ENCODE measurements at regions not wholly inside any gene's neighbourhood (a gene's known extent, or its start where the extent isn't known, plus 50 kb on each side); places are given as distances from the start of the nearest gene placed in this dataset.

GRCh38 chr7:93779115-93779514 lies 111.4 kb downstream of the TFPI2 start:
- peaks cover 0 to 2% (median 0%) of the 10 kb centered on the region in 3 donors for H3K27me3 Mint-ChIP-seq (ENCODE audit: low read depth in 3 of 3)

DNA sequence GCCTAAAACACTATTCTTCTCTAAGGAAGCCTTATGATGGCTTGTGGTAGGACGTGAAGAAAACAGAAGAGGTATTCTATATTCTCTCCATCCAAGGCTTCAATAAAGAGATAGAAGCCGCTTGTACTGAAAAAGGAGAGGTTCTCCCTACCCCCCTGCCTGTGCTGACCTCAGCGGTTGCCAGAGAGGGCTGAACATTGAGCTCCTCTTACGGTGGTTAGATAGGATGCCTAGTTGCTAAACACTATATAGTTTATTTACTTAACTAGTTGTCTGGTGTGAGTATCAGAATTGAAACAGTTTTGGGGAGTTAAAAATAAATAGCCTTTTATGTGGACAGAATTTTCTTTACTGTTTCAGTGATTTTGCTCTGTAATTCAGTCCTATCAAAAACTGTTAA lies 112.2 kb downstream of the TFPI2 start:
- no peak for DNase-seq
- peaks cover 0 to 2% (median 0%) of the 10 kb centered on the region in 3 donors for H3K27me3 Mint-ChIP-seq (ENCODE audit: low read depth in 3 of 3)
- no peaks in the 10 kb centered on the region for H3K36me3 Mint-ChIP-seq
- peaks cover 0 to 2% (median 0%) of the 10 kb centered on the region in 6 donors for H3K9me3 Mint-ChIP-seq
- H3K4me3 Mint-ChIP-seq = no peak overlapping the region
- no peaks in the 10 kb centered on the region for H3K4me1 Mint-ChIP-seq
- no peak overlapping the region for H3K27ac Mint-ChIP-seq

More at GRCh38 chr7:93779115-93779514, 111.4 kb downstream of the TFPI2 start:
- no peak overlapping the region for H3K27ac Mint-ChIP-seq
- H3K9me3 Mint-ChIP-seq = peaks cover 0 to under 1% (median 0%) of the 10 kb centered on the region in 6 donors
- H3K4me1 Mint-ChIP-seq = no peaks in the 10 kb centered on the region
- no peaks in the 10 kb centered on the region for H3K36me3 Mint-ChIP-seq
- no peak overlapping the region for H3K4me3 Mint-ChIP-seq
- DNase-seq = no peak

DNA sequence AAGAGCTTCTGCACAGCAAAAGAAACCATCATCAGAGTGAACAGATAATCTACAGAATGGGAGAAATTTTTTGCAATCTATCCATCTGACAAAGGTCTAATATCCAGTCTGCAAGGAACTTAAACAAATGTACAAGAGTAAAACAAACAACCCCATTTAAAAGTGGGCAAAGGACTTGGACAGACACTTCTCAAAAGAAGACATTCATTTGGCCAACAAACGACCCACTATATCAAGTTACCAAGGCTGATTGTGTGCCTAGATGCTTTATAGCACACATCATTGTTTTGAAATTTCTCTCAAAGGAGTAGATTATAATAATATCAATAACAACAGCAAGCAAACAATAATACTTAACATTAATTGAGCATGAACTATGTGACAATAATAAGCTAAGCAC lies 117.1 kb downstream of the TFPI2 start:
- Mint-ChIP-seq H3K27me3 (ENCODE audit: low read depth in 3 of 3) (peaks cover 0 to 6% (median 0%) of the 10 kb centered on the region in 3 donors), H3K27ac (no peak overlapping the region), H3K9me3 (peaks cover 0 to 2% (median 0%) of the 10 kb centered on the region in 6 donors), H3K4me3 (no peak overlapping the region), H3K4me1 (no peaks in the 10 kb centered on the region), H3K36me3 (no peaks in the 10 kb centered on the region)
- DNase-seq = no peak

DNA sequence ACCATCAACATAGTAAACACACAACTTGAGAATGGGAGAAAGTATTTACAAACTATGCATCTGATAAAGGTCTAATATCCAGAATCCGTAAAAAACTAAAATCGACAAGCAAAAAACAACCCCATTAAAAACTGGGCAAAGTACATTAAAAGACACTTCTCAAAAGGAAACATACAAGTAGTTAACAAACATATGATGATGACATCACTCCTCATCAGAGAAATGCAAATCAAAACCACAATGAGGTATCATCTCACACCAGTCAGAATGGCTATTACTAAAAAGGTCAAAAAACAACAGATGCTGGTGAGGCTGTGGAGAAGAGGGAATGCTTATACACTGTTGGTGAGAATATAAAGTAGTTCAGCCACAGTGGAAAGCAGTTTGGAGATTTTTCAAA lies 125.1 kb downstream of the TFPI2 start:
- DNase-seq = no peak
- peaks cover 0 to 3% (median 0%) of the 10 kb centered on the region in 3 donors for H3K27me3 Mint-ChIP-seq (ENCODE audit: low read depth in 3 of 3)
- H3K9me3 Mint-ChIP-seq = peaks cover 0 to 10% (median under 1%) of the 10 kb centered on the region in 6 donors
- no peak overlapping the region for H3K4me3 Mint-ChIP-seq
- H3K36me3 Mint-ChIP-seq = no peaks in the 10 kb centered on the region
- no peak overlapping the region for H3K27ac Mint-ChIP-seq
- H3K4me1 Mint-ChIP-seq = no peaks in the 10 kb centered on the region

DNA sequence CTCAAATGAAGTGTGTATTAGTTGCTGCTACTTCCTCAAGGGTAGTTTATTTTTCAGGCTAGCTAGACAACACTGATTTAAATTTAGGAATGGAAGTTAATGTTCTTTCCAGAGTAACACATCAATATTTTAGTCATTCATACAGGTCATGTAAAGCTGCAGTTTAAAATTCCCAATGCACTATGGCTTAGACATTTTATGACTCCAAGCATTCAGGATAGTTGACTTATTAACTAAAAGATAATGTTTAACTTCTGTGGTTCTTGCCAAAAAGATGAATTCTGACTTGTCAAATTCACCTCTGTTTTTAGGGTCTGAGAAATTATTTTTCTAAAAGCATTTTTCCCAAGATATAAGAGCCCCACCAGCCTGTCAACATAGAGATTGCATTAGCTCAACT lies 131.9 kb downstream of the TFPI2 start:
- Mint-ChIP-seq H3K27ac (no peak overlapping the region), H3K27me3 (ENCODE audit: low read depth in 3 of 3) (no peaks in the 10 kb centered on the region), H3K4me1 (no peaks in the 10 kb centered on the region), H3K4me3 (no peak overlapping the region), H3K36me3 (no peaks in the 10 kb centered on the region), H3K9me3 (peaks cover 0 to 12% (median under 1%) of the 10 kb centered on the region in 6 donors)
- DNase-seq = no peak

DNA sequence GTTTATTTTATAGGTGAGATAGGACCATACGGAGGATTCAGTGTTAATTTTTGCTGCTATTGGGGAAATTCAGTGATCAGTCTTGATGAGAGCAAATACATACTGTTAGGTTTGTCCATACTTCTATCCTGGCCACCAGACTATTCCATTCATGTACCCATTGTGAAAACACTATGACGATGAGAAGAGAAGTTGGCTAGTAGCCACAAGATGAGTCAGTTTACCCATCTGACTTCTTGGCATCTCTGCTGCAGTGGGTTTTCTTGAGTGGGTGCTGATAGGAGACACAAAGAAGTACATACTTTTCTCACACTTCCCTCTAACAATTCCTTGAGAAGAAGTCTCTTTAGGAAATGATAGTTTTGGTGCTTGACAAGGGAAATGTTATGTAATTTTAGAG lies 133.1 kb downstream of the TFPI2 start:
- H3K4me3 Mint-ChIP-seq = no peak overlapping the region
- peaks cover 0 to 4% (median under 1%) of the 10 kb centered on the region in 6 donors for H3K9me3 Mint-ChIP-seq
- H3K27ac Mint-ChIP-seq = no peak overlapping the region
- no peak for DNase-seq
- H3K36me3 Mint-ChIP-seq = no peaks in the 10 kb centered on the region
- no peaks in the 10 kb centered on the region for H3K4me1 Mint-ChIP-seq
- H3K27me3 Mint-ChIP-seq (ENCODE audit: low read depth in 3 of 3) = no peaks in the 10 kb centered on the region

DNA sequence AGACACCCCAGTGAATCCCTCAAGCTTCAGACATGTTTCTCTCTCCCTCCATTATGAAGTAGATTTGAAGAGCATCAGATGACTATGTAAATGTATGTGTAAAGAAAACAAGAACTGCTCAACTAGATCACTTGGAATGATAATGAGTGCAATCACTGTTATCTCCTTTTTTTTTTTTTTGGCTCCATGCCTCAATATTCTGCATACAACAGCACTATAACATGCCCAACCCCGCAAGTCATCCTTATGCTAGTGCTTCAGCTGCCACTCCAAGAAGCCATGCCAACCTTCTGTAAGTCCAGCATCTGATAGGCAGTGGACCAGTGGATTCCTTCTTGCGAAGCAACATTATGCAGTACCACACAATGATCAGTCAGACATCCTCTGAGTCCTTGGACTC lies 133.7 kb downstream of the TFPI2 start:
- Mint-ChIP-seq H3K27me3 (ENCODE audit: low read depth in 3 of 3) (no peaks in the 10 kb centered on the region), H3K4me1 (no peaks in the 10 kb centered on the region), H3K27ac (no peak overlapping the region), H3K36me3 (no peaks in the 10 kb centered on the region), H3K9me3 (peaks cover 0 to 4% (median under 1%) of the 10 kb centered on the region in 6 donors), H3K4me3 (no peak overlapping the region)
- no peak for DNase-seq

DNA sequence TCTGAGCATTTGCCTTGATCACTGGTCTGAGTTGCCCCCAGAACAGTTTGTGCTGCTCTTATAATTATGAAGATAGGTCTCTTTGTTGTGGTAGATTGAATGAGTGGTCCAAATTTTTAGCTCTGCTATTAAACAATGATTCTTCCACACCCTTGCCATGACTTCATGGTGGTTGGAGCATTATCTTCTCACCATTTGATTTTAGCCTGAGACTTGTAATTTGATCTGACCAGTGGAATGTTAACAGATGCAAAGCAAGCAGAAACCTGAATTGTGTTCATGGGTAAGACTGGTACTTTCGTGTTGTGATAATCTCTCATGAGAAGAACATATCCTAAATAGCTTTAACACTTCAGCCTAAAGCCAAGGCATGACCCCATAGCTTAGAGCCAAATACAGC lies 139.1 kb downstream of the TFPI2 start:
- Mint-ChIP-seq H3K4me3 (no peak overlapping the region), H3K9me3 (peaks cover 0 to 3% (median under 1%) of the 10 kb centered on the region in 6 donors), H3K36me3 (no peaks in the 10 kb centered on the region), H3K27me3 (ENCODE audit: low read depth in 3 of 3) (no peaks in the 10 kb centered on the region), H3K27ac (no peak overlapping the region), H3K4me1 (no peaks in the 10 kb centered on the region)
- DNase-seq = no peak

- Mint-ChIP-seq H3K4me1 (no peaks in the 10 kb centered on the region), H3K9me3 (peaks cover 0 to 4% (median under 1%) of the 10 kb centered on the region in 6 donors), H3K36me3 (no peaks in the 10 kb centered on the region), H3K27me3 (ENCODE audit: low read depth in 3 of 3) (no peaks in the 10 kb centered on the region), H3K4me3 (no peak overlapping the region), H3K27ac (no peak overlapping the region)
- no peak for DNase-seq
These were observed 139.6 kb downstream of the TFPI2 start for GRCh38 chr7:93750986-93751385.

- Mint-ChIP-seq H3K9me3 (peaks cover 0 to 9% (median 2%) of the 10 kb centered on the region in 6 donors), H3K4me3 (no peak overlapping the region), H3K4me1 (no peaks in the 10 kb centered on the region), H3K27ac (no peak overlapping the region), H3K27me3 (ENCODE audit: low read depth in 3 of 3) (peaks cover 0 to 7% (median 0%) of the 10 kb centered on the region in 3 donors), H3K36me3 (no peaks in the 10 kb centered on the region)
- DNase-seq = no peak
These were observed 143.5 kb downstream of the TFPI2 start for GRCh38 chr7:93747019-93747418.

DNA sequence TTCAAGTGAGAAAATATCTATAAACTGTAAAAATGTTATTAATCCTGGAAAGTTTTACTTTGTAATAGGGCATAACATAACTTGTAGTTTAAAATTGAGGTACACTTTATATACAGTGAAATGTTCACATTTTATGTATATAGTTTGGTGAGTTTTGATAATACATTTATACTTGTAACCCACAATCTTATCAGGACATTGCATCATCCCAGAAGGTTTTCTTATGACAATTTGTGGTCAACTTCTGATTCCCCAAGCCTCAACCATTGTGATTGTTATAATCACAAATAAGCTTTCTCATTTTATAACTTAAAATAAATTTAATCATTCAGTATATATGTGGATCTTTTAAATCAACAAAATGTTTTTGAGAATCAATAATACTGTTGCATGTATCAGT lies 151.1 kb downstream of the TFPI2 start:
- H3K4me3 Mint-ChIP-seq = no peak overlapping the region
- no peak for DNase-seq
- peaks cover 0 to 7% (median 0%) of the 10 kb centered on the region in 3 donors for H3K27me3 Mint-ChIP-seq (ENCODE audit: low read depth in 3 of 3)
- H3K27ac Mint-ChIP-seq = no peak overlapping the region
- H3K4me1 Mint-ChIP-seq = no peaks in the 10 kb centered on the region
- H3K36me3 Mint-ChIP-seq = no peaks in the 10 kb centered on the region
- peaks cover 0 to 10% (median 2%) of the 10 kb centered on the region in 6 donors for H3K9me3 Mint-ChIP-seq

DNA sequence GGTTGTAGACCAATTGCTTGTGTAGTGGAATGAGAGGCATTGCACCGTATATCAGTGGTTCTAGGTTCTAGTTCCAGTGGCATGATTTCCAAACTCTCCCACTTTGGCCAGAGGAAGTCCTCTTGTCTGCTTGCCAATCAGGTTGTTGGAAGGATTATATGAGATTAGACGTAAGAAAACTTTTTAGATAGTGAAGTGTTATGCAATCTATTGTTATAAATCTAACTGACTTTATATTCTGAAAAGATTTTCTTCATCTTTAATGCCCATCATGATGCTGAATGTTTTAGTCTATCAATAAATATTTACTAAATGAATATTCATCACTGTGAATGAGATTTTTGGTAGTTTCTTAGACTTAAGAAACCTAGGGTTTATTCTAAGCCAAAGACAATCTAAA lies 152.6 kb downstream of the TFPI2 start:
- H3K4me1 Mint-ChIP-seq = no peaks in the 10 kb centered on the region
- no peaks in the 10 kb centered on the region for H3K36me3 Mint-ChIP-seq
- H3K4me3 Mint-ChIP-seq = no peak overlapping the region
- no peak for DNase-seq
- H3K9me3 Mint-ChIP-seq = peaks cover 0 to 10% (median 0%) of the 10 kb centered on the region in 6 donors
- no peak overlapping the region for H3K27ac Mint-ChIP-seq
- peaks cover 0 to 2% (median 0%) of the 10 kb centered on the region in 3 donors for H3K27me3 Mint-ChIP-seq (ENCODE audit: low read depth in 3 of 3)

DNA sequence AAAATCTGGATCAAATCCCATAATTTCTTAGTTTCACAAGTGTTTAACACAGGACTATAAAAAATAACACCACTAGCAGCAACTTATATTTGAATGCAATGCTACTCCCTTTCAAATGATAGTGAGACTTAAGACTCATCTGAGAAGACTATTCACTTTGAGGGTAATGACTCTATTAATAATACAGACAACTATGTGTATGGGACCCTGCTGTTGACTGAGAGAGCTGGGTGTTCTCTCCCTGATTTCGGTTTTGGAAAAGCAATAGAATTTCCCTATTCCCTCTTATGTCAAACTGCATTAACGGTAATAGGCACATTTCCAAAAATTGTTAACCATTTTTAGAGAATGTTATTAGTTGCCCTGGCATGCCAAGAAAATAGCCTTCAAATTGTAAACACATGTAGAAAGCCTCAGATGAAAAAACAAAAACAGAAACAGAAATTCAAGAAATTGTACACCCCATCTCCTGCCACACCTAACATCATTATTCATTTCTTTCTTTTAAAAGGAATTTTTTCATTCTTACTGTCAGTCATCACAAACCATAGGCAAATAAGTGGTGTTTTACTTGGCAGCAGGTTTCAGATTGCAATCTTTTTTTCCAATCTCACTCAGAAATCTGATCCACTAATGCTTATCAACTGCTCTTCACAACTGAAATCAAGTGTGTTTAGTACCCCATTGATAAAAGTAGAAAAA lies 153.7 kb downstream of the TFPI2 start:
- no peaks in the 10 kb centered on the region for H3K4me1 Mint-ChIP-seq
- no peaks in the 10 kb centered on the region for H3K36me3 Mint-ChIP-seq
- H3K4me3 Mint-ChIP-seq = no peak overlapping the region
- no peak for DNase-seq
- H3K27me3 Mint-ChIP-seq (ENCODE audit: low read depth in 3 of 3) = peaks cover 0 to 2% (median 0%) of the 10 kb centered on the region in 3 donors
- H3K27ac Mint-ChIP-seq = no peak overlapping the region
- H3K9me3 Mint-ChIP-seq = peaks cover 0 to 3% (median 0%) of the 10 kb centered on the region in 6 donors

GRCh38 chr7:93728292-93728691 lies 153.8 kb upstream of the CALCR start:
- Mint-ChIP-seq H3K4me1 (no peaks in the 10 kb centered on the region), H3K27me3 (ENCODE audit: low read depth in 3 of 3) (peaks cover 0 to 4% (median 0%) of the 10 kb centered on the region in 3 donors), H3K36me3 (no peaks in the 10 kb centered on the region), H3K27ac (no peak overlapping the region), H3K4me3 (no peak overlapping the region), H3K9me3 (peaks cover 0 to 4% (median 0%) of the 10 kb centered on the region in 6 donors)
- no peak for DNase-seq

- H3K4me3 Mint-ChIP-seq = no peak overlapping the region
- H3K4me1 Mint-ChIP-seq = no peaks in the 10 kb centered on the region
- no peak overlapping the region for H3K27ac Mint-ChIP-seq
- H3K27me3 Mint-ChIP-seq (ENCODE audit: low read depth in 3 of 3) = peaks cover 0 to 2% (median 0%) of the 10 kb centered on the region in 3 donors
- peaks cover 0 to 4% (median 0%) of the 10 kb centered on the region in 6 donors for H3K9me3 Mint-ChIP-seq
- no peaks in the 10 kb centered on the region for H3K36me3 Mint-ChIP-seq
- DNase-seq = no peak
These were observed 151.4 kb upstream of the CALCR start for GRCh38 chr7:93725954-93726353.

All from immature natural killer cell (primary cell).